Mesendoderm (in vitro differentiated cells): ENCODE measurements at regions not wholly inside any gene's neighbourhood (a gene's known extent, or its start where the extent isn't known, plus 50 kb on each side); places are given as distances from the start of the nearest gene placed in this dataset.
"Not testable (repeated sequence)": the region's sequence is repeated elsewhere in the genome, so short reads cannot be mapped to it uniquely, and the experiment has no call there.

Experiments
- DNase-seq: peaks from one replicate; pipeline ENCODE4 v3.0.0; 2013
- H2AK5ac ChIP-seq: 2 replicates; pipeline ENCODE4 v1.6.1; 2013; ENCODE audit warnings: low read length, inconsistent platforms
- H2BK120ac ChIP-seq: 2 replicates; pipeline ENCODE4 v1.6.1; 2013; ENCODE audit warnings: low read depth, mild to moderate bottlenecking, low read length, moderate library complexity, mixed read lengths
- H2BK15ac ChIP-seq: replicated peaks from 2 replicates; pipeline ENCODE4 v1.6.1; 2013; ENCODE audit warnings: low read depth, mild to moderate bottlenecking, moderate library complexity
- H2BK5ac ChIP-seq: 2 replicates; pipeline ENCODE4 v1.6.1; 2013; ENCODE audit warnings: low read length, inconsistent platforms
- H3K18ac ChIP-seq: 2 replicates; pipeline ENCODE4 v1.6.1; 2013; ENCODE audit warnings: mild to moderate bottlenecking, low read length, mixed read lengths
- H3K23ac ChIP-seq: one replicate; pipeline ENCODE4 v1.6.1; 2013; ENCODE audit warnings: low read length
- H3K27ac ChIP-seq: 2 replicates; pipeline ENCODE4 v1.5.1; 2013; ENCODE audit warnings: low read depth, mild to moderate bottlenecking, inconsistent platforms, low read length, moderate library complexity
- H3K27me3 ChIP-seq: 2 replicates; pipeline ENCODE4 v1.6.1; 2013; ENCODE audit warnings: low read length, control low read depth, mild to moderate bottlenecking, inconsistent platforms; ENCODE audit not compliant: insufficient read depth, poor library complexity
- H3K36me3 ChIP-seq: 2 replicates; pipeline ENCODE4 v1.6.1; 2013; ENCODE audit warnings: low read length, inconsistent platforms; ENCODE audit not compliant: control insufficient read depth, insufficient read depth
- H3K4ac ChIP-seq: one replicate; pipeline ENCODE4 v1.6.1; 2013; ENCODE audit warnings: low read depth, mild to moderate bottlenecking, low read length, moderate library complexity
- H3K4me1 ChIP-seq: 2 replicates; pipeline ENCODE4 v1.6.1; 2013; ENCODE audit warnings: low read depth, low read length, inconsistent platforms; ENCODE audit not compliant: control insufficient read depth
- H3K4me2 ChIP-seq: 2 replicates; pipeline ENCODE4 v1.6.1; 2013; ENCODE audit warnings: low read length
- H3K4me3 ChIP-seq: 2 replicates; pipeline ENCODE4 v1.5.1; 2013; ENCODE audit warnings: mild to moderate bottlenecking, low read length
- H3K56ac ChIP-seq: one replicate; pipeline ENCODE4 v1.6.1; 2013; ENCODE audit warnings: low read length
- H3K79me1 ChIP-seq: 2 replicates; pipeline ENCODE4 v1.6.1; 2013; ENCODE audit warnings: low read length, inconsistent platforms
- H3K79me2 ChIP-seq: 2 replicates; pipeline ENCODE4 v1.6.1; 2013; ENCODE audit warnings: mild to moderate bottlenecking, low read length; ENCODE audit not compliant: control insufficient read depth, insufficient read depth
- H3K9ac ChIP-seq: 2 replicates; pipeline ENCODE4 v1.6.1; 2013; ENCODE audit warnings: low read length, inconsistent platforms
- H4K5ac ChIP-seq: one replicate; pipeline ENCODE4 v1.6.1; 2013; ENCODE audit warnings: low read length
- H4K8ac ChIP-seq: one replicate; pipeline ENCODE4 v1.6.1; 2013; ENCODE audit warnings: low read depth, mild to moderate bottlenecking, control low read depth, low read length, moderate library complexity
- WGBS: extraction: QIAGEN DNeasy Blood & Tissue Kit; methylation state at CpG from one replicate; pipeline ENCODE4 v1.1.7; 2013; ENCODE audit warnings: low lambda C conversion rate, missing lambda C conversion rate; ENCODE audit not compliant: insufficient coverage; ENCODE audit errors: extremely low coverage; 5-methylcytosine and 5-hydroxymethylcytosine counted together

DNA sequence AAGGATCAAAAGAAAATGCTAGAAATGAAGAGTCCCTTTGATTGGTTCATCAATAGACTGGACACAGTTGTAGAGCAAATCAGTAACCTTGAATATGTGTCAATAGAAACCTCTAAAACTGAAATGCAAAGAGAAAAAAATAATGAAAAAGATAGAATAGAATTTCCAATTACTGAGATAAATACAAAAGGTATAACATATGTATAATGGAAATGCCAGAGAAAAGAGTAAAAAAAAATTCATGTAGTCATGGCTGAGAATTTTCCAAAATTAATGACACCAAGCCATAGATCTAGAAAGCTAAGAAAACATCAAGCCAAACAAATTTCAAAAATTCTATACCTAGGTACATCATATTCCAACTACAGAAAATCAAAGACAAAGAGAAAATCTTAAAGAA, 62.0 kb upstream of the HGF start:
- no peak overlapping the region for H4K8ac ChIP-seq
- no peaks in the 10 kb centered on the region for H3K36me3 ChIP-seq
- H3K4me1 ChIP-seq, result no peaks in the 10 kb centered on the region
- no peak overlapping the region for H4K5ac ChIP-seq
- H3K27me3 ChIP-seq, result no peaks in the 10 kb centered on the region
- H2BK120ac ChIP-seq, result no peak overlapping the region
- no peak overlapping the region for H3K27ac ChIP-seq
- no peak for DNase-seq
- H2BK15ac ChIP-seq, result no peak overlapping the region
- H3K79me2 ChIP-seq, result no peaks in the 10 kb centered on the region
- no peak overlapping the region for H3K23ac ChIP-seq
- no peak overlapping the region for H2AK5ac ChIP-seq
- H3K56ac ChIP-seq, result no peak overlapping the region
- H2BK5ac ChIP-seq, result no peak overlapping the region
- H3K18ac ChIP-seq, result no peak overlapping the region
- no peak overlapping the region for H3K4me3 ChIP-seq
- H3K79me1 ChIP-seq, result no peaks in the 10 kb centered on the region
- no peak overlapping the region for H3K9ac ChIP-seq
- no peak overlapping the region for H3K4me2 ChIP-seq
- no peak overlapping the region for H3K4ac ChIP-seq

DNA sequence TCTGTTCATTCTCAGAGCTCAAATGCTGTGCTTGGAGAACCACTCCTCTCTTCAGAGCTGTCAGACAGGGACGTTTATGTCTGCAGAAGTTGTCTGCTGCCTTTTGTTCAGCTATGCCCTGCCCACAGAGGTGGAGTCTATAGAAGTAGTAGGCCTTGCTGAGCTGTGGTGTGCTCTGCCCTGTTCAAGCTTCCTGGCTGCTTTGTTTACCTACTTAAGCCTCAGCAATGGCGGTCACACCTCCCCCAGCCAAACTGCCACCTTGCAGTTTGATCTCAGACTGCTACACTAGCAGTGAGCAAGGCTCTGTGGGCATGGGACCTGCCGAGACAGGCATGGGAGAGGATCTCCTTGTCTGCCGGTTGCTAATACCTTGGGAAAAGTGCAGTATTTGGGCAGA, 59.7 kb upstream of the HGF start:
- H3K4ac ChIP-seq, H2BK5ac ChIP-seq, H2AK5ac ChIP-seq, H3K23ac ChIP-seq, H3K79me1 ChIP-seq, H3K4me2 ChIP-seq, H3K4me1 ChIP-seq, H3K79me2 ChIP-seq, H3K56ac ChIP-seq, H2BK15ac ChIP-seq, H3K36me3 ChIP-seq, H3K18ac ChIP-seq, H3K4me3 ChIP-seq, H3K27me3 ChIP-seq, H2BK120ac ChIP-seq, H4K5ac ChIP-seq, DNase-seq, H3K9ac ChIP-seq, H4K8ac ChIP-seq, H3K27ac ChIP-seq: not testable (repeated sequence)
- WGBS, result no CpG with 5 or more reads among the region's 4 CpGs

DNA sequence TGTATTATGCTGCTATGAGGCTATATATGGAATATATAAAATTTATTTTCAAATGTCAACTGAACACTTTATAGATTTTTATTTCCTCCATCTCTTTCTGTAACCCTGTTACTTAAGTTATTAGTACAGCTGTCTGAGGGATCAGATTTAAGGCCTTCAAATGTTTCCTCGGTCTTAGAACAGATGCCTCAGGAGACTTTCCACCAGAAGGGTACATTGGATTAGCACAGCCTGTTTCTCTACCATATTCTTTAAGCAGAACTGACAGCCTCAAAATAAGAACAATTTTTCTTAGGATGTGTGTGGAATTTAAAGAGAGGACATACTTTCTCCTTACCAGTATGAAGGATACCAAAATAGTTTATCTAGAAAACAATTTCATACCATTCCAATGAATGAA, 53.0 kb upstream of the HGF start:
- Histone ChIP-seq H3K4me1 (no peaks in the 10 kb centered on the region), H2BK5ac (no peak overlapping the region), H3K79me1 (no peaks in the 10 kb centered on the region)

DNA sequence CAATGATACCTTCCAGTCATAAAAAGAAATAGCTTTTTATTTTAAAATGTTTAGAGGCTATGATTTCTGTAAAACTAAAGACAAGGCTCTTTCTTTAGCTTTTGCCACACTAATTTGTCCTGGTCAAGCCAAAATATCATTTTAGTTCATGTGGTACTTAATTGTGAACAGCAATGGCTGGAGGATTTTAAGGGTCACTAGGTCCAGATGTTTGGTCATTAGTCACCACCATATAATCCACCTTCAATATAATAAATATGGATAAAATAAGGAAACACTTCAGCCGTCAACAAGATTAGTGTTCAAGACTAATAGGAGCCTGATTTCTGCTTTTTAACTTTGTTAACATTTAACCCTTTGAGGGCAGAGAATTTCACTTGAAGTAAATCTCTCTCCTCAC, 50.0 kb upstream of the HGF start:
- no peaks in the 10 kb centered on the region for H3K27me3 ChIP-seq
- H2AK5ac ChIP-seq, result no peak overlapping the region
- no peak overlapping the region for H2BK15ac ChIP-seq
- no peak overlapping the region for H3K18ac ChIP-seq
- no peak overlapping the region for H2BK5ac ChIP-seq
- no peak overlapping the region for H4K5ac ChIP-seq
- no peak overlapping the region for H3K4me2 ChIP-seq
- H3K4me3 ChIP-seq, result no peak overlapping the region
- no peak for DNase-seq
- H3K56ac ChIP-seq, result no peak overlapping the region
- no peaks in the 10 kb centered on the region for H3K79me2 ChIP-seq
- no CpG with 5 or more reads among the region's 1 CpG for whole genome bisulfite sequencing
- no peak overlapping the region for H3K9ac ChIP-seq
- no peak overlapping the region for H3K27ac ChIP-seq
- H3K4me1 ChIP-seq, result no peaks in the 10 kb centered on the region
- no peak overlapping the region for H3K4ac ChIP-seq
- H3K36me3 ChIP-seq, result no peaks in the 10 kb centered on the region
- H3K23ac ChIP-seq, result no peak overlapping the region
- H4K8ac ChIP-seq, result no peak overlapping the region
- no peaks in the 10 kb centered on the region for H3K79me1 ChIP-seq
- H2BK120ac ChIP-seq, result no peak overlapping the region

More for the DNA sequence above, 53.0 kb upstream of the HGF start:
- Histone ChIP-seq H4K8ac (no peak overlapping the region), H3K27me3 (no peaks in the 10 kb centered on the region), H3K36me3 (no peaks in the 10 kb centered on the region), H2BK15ac (no peak overlapping the region), H3K56ac (no peak overlapping the region), H3K4me3 (no peak overlapping the region), H3K18ac (no peak overlapping the region), H3K23ac (no peak overlapping the region), H2BK120ac (no peak overlapping the region), H3K4ac (no peak overlapping the region), H2AK5ac (no peak overlapping the region), H4K5ac (no peak overlapping the region), H3K79me2 (no peaks in the 10 kb centered on the region), H3K4me2 (no peak overlapping the region), H3K27ac (no peak overlapping the region), H3K9ac (no peak overlapping the region)
- no peak for DNase-seq
- no CpG with 5 or more reads among the region's 1 CpG for WGBS
